ENCODE measurements at regions not wholly inside any gene's neighbourhood (a gene's known extent, or its start where the extent isn't known, plus 50 kb on each side); places are given as distances from the start of the nearest gene placed in this dataset.

DNA sequence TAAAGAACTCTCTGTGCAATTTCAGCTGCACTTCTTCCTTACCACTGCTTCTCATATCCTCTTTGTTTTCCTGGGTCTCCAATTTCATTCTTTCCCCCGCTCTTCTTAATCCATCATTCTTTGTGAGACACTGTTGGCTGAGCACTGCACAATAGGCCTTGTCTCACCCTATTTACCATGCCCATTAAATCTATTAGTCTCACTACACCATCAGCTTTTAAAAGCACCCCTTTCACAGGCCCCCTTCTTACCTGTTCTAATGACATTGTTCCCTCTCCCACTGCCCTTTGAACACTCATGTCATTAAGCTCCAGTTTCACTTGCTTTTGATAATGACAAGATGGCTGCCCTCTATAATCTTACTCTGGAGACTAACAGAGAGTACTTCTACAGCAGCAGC lies 404.1 kb upstream of the ACVR2A start:
- no peak for TF ChIP-seq POLR2A (IDR thresholded peaks at IDR 0.05)
- TF ChIP-seq, protein P1, sequence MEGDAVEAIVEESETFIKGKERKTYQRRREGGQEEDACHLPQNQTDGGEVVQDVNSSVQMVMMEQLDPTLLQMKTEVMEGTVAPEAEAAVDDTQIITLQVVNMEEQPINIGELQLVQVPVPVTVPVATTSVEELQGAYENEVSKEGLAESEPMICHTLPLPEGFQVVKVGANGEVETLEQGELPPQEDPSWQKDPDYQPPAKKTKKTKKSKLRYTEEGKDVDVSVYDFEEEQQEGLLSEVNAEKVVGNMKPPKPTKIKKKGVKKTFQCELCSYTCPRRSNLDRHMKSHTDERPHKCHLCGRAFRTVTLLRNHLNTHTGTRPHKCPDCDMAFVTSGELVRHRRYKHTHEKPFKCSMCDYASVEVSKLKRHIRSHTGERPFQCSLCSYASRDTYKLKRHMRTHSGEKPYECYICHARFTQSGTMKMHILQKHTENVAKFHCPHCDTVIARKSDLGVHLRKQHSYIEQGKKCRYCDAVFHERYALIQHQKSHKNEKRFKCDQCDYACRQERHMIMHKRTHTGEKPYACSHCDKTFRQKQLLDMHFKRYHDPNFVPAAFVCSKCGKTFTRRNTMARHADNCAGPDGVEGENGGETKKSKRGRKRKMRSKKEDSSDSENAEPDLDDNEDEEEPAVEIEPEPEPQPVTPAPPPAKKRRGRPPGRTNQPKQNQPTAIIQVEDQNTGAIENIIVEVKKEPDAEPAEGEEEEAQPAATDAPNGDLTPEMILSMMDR (IDR thresholded peaks at IDR 0.05) = no peak
- TF ChIP-seq EP300 (IDR thresholded peaks at IDR 0.05) = no peak
